Psoas muscle (tissue), 7 donors: ENCODE measurements at regions not wholly inside any gene's neighbourhood (a gene's known extent, or its start where the extent isn't known, plus 50 kb on each side); places are given as distances from the start of the nearest gene placed in this dataset.

Experiments used
- ATAC-seq, 4 donors: fragments of 200-7000 bp; cut with Tn5 transposase; one replicate each; pipeline ENCODE4 v1.9.1; 2020; ENCODE audit warnings: moderate library complexity in 3 of 4, mild to moderate bottlenecking in 2 of 4
- DNase-seq, 2 donors: peaks; one replicate each; pipeline ENCODE4 v3.0.0-alpha.2; 2020
- H3K27ac ChIP-seq: fragments of 200-600 bp; one replicate; pipeline ENCODE4 v1.8.0; 2022
- H3K27me3 ChIP-seq, 3 donors: fragments of 200-600 bp in 1 of 3; one replicate each; pipeline versions ENCODE4 v1.6.1 to v1.8.0; 2013 to 2022; ENCODE audit warnings: low read length in 2 of 3, mild to moderate bottlenecking in 2 of 3, moderate library complexity in 1 of 3; ENCODE audit not compliant: insufficient read depth in 3 of 3
- H3K36me3 ChIP-seq, 2 donors: fragments of 200-600 bp in 1 of 2; one replicate each; pipeline versions ENCODE4 v1.6.1 to v1.8.0; 2013 to 2022; ENCODE audit warnings: low read depth in 1 of 2, mild to moderate bottlenecking in 1 of 2, moderate library complexity in 1 of 2; ENCODE audit not compliant: insufficient read depth in 1 of 2
- H3K4me1 ChIP-seq: fragments of 200-600 bp; one replicate; pipeline ENCODE4 v1.8.0; 2022
- H3K4me3 ChIP-seq: fragments of 200-600 bp; one replicate; pipeline ENCODE4 v1.8.0; 2022; ENCODE audit warnings: mild to moderate bottlenecking
- H3K9me3 ChIP-seq: fragments of 200-600 bp; one replicate; pipeline ENCODE4 v1.8.0; 2022
- CTCF ChIP-seq: fragments of 200-600 bp; IDR thresholded peaks from one replicate; pipeline ENCODE4 v1.8.0; 2022; ENCODE audit warnings: antibody characterized with exemption
- WGBS, 3 donors: extraction: QIAGEN DNeasy Blood & Tissue Kit; methylation state at CpG; one replicate each; pipeline versions ENCODE4 v1.1.6 to v1.1.7; 2013; 5-methylcytosine and 5-hydroxymethylcytosine counted together
- intact Hi-C, 2 donors: fragments of 100-400 bp; cut with DNase I; formaldehyde crosslinking; loops; one replicate each; pipeline versions ENCODE4 v1.11.0 to v1.14.2; 2022
- donor health status: healthy with polysubstance abuse.
- donor health status: DM: no; HTN: no; CAD: no; lungs with moderate emphysema.
- donor health status: Bipolar disorder and iron deficiency.
- donor health status: healthy.
- donor health status: DM: yes; HTN: yes; CAD: no.
- donor health status: DM: no; HTN: no; CAD: no.
- donor health status: DM: yes; HTN: yes; CAD: no.

- H3K4me1 ChIP-seq = peaks cover 34% of the 10 kb centered on the region
These were observed 75.8 kb upstream of the GSE1 start for GRCh38 chr16:85537331-85537788.

GRCh38 chr16:85537795-85538401, 75.2 kb upstream of the GSE1 start:
- intact Hi-C loops = no loop called here
- Histone ChIP-seq H3K27me3 (no peaks in the 10 kb centered on the region), H3K9me3 (no peaks in the 10 kb centered on the region), H3K36me3 (no peaks in the 10 kb centered on the region), H3K27ac (peak overlapping the region; percentile 41), H3K4me1 (peaks cover 38% of the 10 kb centered on the region), H3K4me3 (no peak overlapping the region)
- DNase-seq (no peak), ATAC-seq (peak; percentile 15 to 58 (median 42))
- WGBS, 3 donors = 33 to 44% (median 40%) methylated on average over 16 to 17 of the region's 17 CpGs
- TF ChIP-seq CTCF = no peak

More at GRCh38 chr16:85537331-85537788, 75.8 kb upstream of the GSE1 start:
- intact Hi-C loops = no loop called here
- WGBS, 3 donors = 94 to 95% (median 94%) methylated on average over 16 of the region's 16 CpGs
- Histone ChIP-seq H3K27ac (peak overlapping the region; percentile 41), H3K9me3 (no peaks in the 10 kb centered on the region), H3K4me3 (no peak overlapping the region), H3K36me3 (no peaks in the 10 kb centered on the region), H3K27me3 (no peaks in the 10 kb centered on the region)
- ATAC-seq (peak in 2 of 4 donors; percentile 11 to 19), DNase-seq (no peak)
- TF ChIP-seq CTCF = no peak

- ATAC-seq (no peak), DNase-seq (no peak)
- Histone ChIP-seq H3K36me3 (no peaks in the 10 kb centered on the region), H3K4me3 (no peak overlapping the region), H3K27ac (no peak overlapping the region), H3K9me3 (no peaks in the 10 kb centered on the region), H3K4me1 (peaks cover 38% of the 10 kb centered on the region), H3K27me3 (no peaks in the 10 kb centered on the region)
- no peak for TF ChIP-seq CTCF
- 73 to 86% (median 78%) methylated on average over 7 of the region's 7 CpGs for WGBS, 3 donors
- intact Hi-C loops = no loop called here
These were observed 74.0 kb upstream of the GSE1 start for GRCh38 chr16:85539084-85539483.

- H3K36me3 ChIP-seq = no peaks in the 10 kb centered on the region
- H3K27me3 ChIP-seq = no peaks in the 10 kb centered on the region
- no peak for TF ChIP-seq CTCF
- peaks cover 38% of the 10 kb centered on the region for H3K4me1 ChIP-seq
- WGBS, 3 donors = 90 to 97% (median 90%) methylated on average over 12 of the region's 12 CpGs
- H3K27ac ChIP-seq = no peak overlapping the region
- DNase-seq (no peak), ATAC-seq (no peak)
- H3K9me3 ChIP-seq = no peaks in the 10 kb centered on the region
- H3K4me3 ChIP-seq = no peak overlapping the region
- intact Hi-C loops = loop anchor here (5.0 to 10.0 kb wide), 2 partner anchors 37 to 45 kb away; no protein-coding TSS in a partner anchor
These were observed 73.4 kb upstream of the GSE1 start for GRCh38 chr16:85539629-85540291.
